ENCODE measurements at regions not wholly inside any gene's neighbourhood (a gene's known extent, or its start where the extent isn't known, plus 50 kb on each side); places are given as distances from the start of the nearest gene placed in this dataset.

GRCh38 chr9:1939926-1940368 lies 75.2 kb upstream of the SMARCA2 start:
- H3K4me3 ChIP-seq (replicated peaks in 1 of 2; ENCODE audit: low read depth in 1 of 2, low read length in 2 of 2): no peak overlapping the region
- H3K36me3 ChIP-seq (ENCODE audit: control insufficient read depth in 1 of 2, insufficient read depth in 2 of 2, low read length in 2 of 2): no peaks in the 10 kb centered on the region
- TF ChIP-seq YY1 (IDR thresholded peaks at IDR 0.05; ENCODE audit: extremely low read depth, insufficient replicate concordance, low read depth, low read length): no peak
- TF ChIP-seq FOSL1 (IDR thresholded peaks at IDR 0.05; ENCODE audit: low read depth): no peak
- peak; percentile 46 for TF ChIP-seq RAD21 (IDR thresholded peaks at IDR 0.05; ENCODE audit: low read depth)
- peak in 2 of 3 experiments; percentile 70 to 73; a peak in 4 of 6 replicates for TF ChIP-seq CTCF (IDR thresholded peaks at IDR 0.05 in 2 of 3, conservative IDR thresholded peaks at IDR 0.05 in 1 of 3; ENCODE audit: borderline replicate concordance in 1 of 3, insufficient read depth in 1 of 3, low read depth in 2 of 3, low read length in 2 of 3)
- no peak for TF ChIP-seq EZH2 (IDR thresholded peaks at IDR 0.05)
- TF ChIP-seq, protein P1, sequence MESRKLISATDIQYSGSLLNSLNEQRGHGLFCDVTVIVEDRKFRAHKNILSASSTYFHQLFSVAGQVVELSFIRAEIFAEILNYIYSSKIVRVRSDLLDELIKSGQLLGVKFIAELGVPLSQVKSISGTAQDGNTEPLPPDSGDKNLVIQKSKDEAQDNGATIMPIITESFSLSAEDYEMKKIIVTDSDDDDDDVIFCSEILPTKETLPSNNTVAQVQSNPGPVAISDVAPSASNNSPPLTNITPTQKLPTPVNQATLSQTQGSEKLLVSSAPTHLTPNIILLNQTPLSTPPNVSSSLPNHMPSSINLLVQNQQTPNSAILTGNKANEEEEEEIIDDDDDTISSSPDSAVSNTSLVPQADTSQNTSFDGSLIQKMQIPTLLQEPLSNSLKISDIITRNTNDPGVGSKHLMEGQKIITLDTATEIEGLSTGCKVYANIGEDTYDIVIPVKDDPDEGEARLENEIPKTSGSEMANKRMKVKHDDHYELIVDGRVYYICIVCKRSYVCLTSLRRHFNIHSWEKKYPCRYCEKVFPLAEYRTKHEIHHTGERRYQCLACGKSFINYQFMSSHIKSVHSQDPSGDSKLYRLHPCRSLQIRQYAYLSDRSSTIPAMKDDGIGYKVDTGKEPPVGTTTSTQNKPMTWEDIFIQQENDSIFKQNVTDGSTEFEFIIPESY (IDR thresholded peaks at IDR 0.05; ENCODE audit: extremely low read depth, insufficient replicate concordance, low read length): no peak
- no peak for TF ChIP-seq ZFX (IDR thresholded peaks at IDR 0.05)
- TF ChIP-seq SIN3A (IDR thresholded peaks at IDR 0.05; ENCODE audit: low read depth): no peak
- TF ChIP-seq, protein P2, sequence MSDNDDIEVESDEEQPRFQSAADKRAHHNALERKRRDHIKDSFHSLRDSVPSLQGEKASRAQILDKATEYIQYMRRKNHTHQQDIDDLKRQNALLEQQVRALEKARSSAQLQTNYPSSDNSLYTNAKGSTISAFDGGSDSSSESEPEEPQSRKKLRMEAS (IDR thresholded peaks at IDR 0.05): no peak
- no peak for TF ChIP-seq EZH2phosphoT487 (IDR thresholded peaks at IDR 0.05; ENCODE audit: borderline replicate concordance)
- TF ChIP-seq ATF3 (IDR thresholded peaks at IDR 0.05): no peak
- TF ChIP-seq EGR1 (IDR thresholded peaks at IDR 0.05; ENCODE audit: low read depth): no peak
- no peak for TF ChIP-seq POLR2A (IDR thresholded peaks at IDR 0.05; ENCODE audit: borderline replicate concordance, extremely low read depth, insufficient read depth, insufficient read length)
- TF ChIP-seq ZNF274 (IDR thresholded peaks at IDR 0.05; ENCODE audit: low read depth, low read length): no peak
- no peak for TF ChIP-seq SRF (IDR thresholded peaks at IDR 0.05; ENCODE audit: low read depth)
- ChIA-PET RAD21 (ENCODE audit: low non-redundant PET in 1 of 2, low total read pairs in 2 of 2, uncharacterized antibody in 2 of 2, unreplicated experiment in 2 of 2) (no interaction called here), POLR2A (no interaction called here), CTCF (interaction anchor here (1.3 kb wide), 1 partner anchor 9 kb away, joined by 3 read pairs; no protein-coding TSS in a partner anchor)
- H3K27me3 ChIP-seq (ENCODE audit: insufficient read depth, low read length): no peaks in the 10 kb centered on the region
- no TSS peak for BruUV-seq (replicated peaks)
- H2AFZ ChIP-seq (ENCODE audit: low read depth, low read length, poor library complexity, severe bottlenecking): no peak overlapping the region
- no peak overlapping the region for H3K27ac ChIP-seq (ENCODE audit: low read depth, low read length)
- no peak overlapping the region for H3K9ac ChIP-seq (ENCODE audit: low read length)
- no peaks in the 10 kb centered on the region for H3K79me2 ChIP-seq (ENCODE audit: insufficient read depth, low read length)
- intact Hi-C loops (cut with micrococcal nuclease): no loop called here
- H3K4me2 ChIP-seq (ENCODE audit: low read length): no peak overlapping the region
- no peaks in the 10 kb centered on the region for H3K4me1 ChIP-seq (ENCODE audit: control insufficient read depth in 1 of 2, insufficient read depth in 2 of 2, low read length in 2 of 2)
- ATAC-seq (peak; percentile 82), DNase-seq (ENCODE audit: low read depth, low spot score) (peak; percentile 8)
- no peaks in the 10 kb centered on the region for H3K9me3 ChIP-seq (ENCODE audit: control insufficient read depth in 1 of 2, insufficient read depth in 1 of 2, low read depth in 1 of 2, low read length in 2 of 2)
- no peaks in the 10 kb centered on the region for H4K20me1 ChIP-seq (ENCODE audit: insufficient read depth)
- no peaks in the 10 kb centered on the region for H3K9me2 ChIP-seq (ENCODE audit: insufficient read depth)

Measured in HCT116 (cell line).